HG02981 (cell line): ENCODE measurements at regions not wholly inside any gene's neighbourhood (a gene's known extent, or its start where the extent isn't known, plus 50 kb on each side); places are given as distances from the start of the nearest gene placed in this dataset.
"Not testable (repeated sequence)": the region's sequence is repeated elsewhere in the genome, so short reads cannot be mapped to it uniquely, and the experiment has no call there.

Source experiments
- ATAC-seq: cut with Tn5 transposase; IDR thresholded peaks from one replicate; pipeline ENCODE4 v1.9.1; 2021; ENCODE audit warnings: mild to moderate bottlenecking, moderate library complexity; ENCODE audit not compliant: unreplicated experiment

DNA sequence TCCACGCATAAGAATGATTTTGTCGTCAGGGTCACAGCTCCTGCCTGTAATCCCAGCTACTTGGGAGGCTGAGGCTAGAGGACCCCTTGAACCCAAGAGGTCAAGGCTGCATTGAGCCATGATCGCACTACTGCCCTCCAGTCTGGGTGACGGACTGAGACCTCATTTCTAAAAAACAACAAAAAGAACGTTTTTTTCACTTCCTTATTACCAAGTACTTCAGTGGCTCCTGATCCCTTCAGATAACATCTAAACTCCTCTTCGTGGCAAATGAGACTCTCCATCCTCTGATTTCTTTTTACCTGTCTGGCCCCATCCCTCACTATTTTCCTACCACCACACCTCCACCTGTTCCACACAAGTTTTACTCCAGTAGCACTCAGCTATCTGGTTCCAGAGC is 105.4 kb upstream of the TLK1 start:
- no peak for ATAC-seq

DNA sequence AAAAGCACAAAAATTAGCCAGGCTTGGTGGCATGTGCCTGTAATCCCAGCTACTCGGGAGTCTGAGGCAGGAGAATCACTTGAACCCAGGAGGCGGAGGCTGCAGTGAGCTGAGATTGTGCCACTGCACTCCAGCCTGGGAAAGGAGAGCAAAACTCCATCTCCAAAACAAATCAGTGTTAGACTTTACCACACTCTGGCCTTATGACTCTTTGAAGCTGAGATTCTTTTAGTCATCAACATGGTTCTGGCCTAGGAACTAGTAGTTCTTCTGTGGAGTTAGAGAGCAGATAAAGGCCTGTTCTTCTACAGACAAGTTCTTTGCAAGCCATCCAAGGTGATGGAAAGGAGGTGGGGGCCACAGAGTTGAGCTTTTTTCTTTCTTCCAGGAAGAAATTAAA is 100.8 kb upstream of the TLK1 start:
- not testable (repeated sequence) for ATAC-seq

DNA sequence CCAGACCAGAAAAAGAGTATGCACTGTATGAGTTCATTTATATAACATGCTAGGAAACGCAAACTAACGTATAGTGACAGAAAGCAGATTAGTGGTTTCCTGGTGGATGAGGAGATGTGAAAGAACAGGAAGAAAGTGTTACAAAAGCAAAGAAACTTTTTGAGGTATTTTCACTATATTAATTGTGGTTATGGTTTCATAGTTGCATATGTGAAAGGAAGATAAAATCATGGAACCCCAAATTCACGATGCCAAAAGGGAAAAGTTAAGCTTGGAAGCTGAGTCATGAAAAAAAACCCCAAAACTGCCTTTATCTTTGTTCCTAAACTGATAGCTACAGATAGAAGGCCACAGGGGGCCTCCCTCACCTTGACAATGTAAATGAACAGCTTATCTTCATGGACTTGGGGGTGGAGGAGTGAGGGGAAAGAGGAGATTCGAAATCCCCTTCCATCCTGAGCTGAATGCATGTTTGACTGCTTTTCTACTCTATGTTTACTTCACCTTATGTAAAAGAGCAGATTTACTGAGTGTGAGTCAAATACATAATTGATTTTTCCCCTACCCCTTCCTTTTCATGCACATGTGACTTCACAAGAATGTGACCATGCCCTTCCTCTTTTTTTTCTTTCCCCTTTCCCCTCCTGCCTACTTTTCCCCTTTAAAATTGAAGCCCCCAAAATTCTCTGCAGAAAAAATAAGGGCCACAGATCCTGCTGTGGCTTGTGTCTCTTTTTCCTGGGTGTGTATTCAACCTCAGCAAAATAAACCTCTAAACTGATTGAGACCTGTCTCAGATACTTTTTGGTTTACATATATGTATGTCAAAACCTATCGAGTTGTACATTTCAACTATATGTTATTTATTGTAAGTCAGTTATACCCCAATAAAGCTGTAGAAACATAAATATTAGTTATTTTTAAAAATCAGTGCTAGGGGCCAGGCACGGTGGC is 100.1 kb upstream of the TLK1 start:
- no peak for ATAC-seq

DNA sequence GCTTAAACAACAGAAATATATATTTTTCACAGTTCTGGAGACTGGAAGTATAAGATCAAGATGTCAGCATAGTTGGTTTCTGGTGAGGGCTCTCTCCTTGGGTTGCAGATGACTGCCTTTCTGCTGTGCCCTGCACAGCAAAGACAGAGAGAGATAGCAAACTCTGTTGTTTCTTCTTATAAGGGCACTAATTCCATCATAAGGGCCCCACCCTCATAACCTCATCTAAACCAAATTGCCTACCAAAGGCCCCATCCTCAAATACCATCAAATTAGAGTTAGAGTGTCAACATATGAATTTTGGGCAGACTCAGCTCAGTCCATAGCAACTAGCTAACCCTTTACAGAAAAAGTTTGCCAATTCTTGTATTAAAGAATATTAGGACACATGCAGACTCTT is 94.0 kb upstream of the TLK1 start:
- ATAC-seq = no peak

DNA sequence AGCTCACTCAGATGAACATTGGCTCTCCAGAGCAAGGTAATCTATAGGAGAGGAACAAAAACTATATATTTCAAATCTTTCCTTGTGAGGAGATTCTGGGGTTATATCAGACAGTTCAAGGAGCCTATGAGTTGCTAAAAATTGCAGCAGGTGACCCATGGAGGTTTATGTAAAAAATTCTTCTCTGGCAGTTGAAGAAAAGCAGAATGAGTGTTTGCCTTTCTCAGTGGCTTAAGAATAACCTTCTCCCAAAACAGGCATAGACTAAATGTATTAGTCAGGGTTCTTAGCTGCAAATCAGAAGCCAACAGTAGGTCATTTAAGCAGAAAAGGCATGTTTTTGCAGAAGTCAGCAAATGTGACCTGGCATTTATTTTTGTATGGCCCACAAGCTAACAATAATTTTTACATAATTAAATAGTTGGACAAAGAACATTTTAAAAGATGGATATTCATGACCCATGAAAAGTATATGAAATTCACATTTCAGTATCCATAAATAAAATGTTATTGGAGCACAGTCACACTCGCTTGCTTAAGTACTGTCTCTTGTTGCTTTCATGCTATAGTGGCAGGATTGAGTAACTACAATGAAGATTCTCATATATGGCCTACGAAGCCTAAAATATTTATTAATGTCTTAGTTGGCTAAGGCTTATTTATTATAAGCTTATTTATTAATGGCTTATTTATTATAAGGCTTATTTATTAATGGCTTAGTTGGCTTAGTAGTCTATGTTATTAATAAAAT is 93.4 kb upstream of the TLK1 start:
- ATAC-seq = no peak

DNA sequence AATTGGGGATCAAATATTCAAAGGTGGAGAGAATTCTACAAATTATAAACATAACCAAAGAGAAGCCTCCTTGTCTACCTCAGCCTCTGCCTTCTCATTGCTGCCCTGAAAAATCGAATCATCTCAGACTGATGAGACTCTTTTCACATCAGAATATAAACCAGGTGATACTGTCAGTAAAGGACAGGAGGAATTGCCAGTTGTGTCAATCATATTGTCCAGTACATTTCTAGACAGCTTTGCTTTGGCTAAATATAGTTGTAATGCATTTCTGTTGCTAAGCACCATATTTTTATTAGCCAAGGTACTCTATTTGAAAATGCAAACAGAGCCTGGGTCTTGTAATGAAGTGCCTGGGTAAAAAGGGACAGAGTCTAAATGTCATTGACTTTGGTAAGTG is 92.6 kb upstream of the TLK1 start:
- ATAC-seq = no peak

DNA sequence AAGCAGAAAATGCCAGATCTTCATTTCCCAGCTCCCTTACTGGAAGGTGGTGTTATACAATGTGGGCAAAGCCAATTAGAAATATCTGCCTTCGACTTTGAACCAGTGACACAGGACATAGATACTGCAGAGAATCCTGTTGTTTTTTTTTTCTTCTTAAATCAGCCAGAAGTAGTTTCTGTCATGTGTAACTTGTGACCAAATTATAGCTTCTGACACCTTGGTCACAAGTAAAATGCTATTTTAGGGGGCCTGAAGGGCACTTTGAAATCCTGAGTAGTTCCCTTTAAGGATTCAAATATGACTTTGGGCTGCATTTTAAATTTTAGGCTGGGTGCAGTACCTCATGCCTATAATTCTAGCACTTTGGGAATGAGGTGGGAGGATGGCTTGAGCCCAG is 89.0 kb upstream of the TLK1 start:
- ATAC-seq = no peak

DNA sequence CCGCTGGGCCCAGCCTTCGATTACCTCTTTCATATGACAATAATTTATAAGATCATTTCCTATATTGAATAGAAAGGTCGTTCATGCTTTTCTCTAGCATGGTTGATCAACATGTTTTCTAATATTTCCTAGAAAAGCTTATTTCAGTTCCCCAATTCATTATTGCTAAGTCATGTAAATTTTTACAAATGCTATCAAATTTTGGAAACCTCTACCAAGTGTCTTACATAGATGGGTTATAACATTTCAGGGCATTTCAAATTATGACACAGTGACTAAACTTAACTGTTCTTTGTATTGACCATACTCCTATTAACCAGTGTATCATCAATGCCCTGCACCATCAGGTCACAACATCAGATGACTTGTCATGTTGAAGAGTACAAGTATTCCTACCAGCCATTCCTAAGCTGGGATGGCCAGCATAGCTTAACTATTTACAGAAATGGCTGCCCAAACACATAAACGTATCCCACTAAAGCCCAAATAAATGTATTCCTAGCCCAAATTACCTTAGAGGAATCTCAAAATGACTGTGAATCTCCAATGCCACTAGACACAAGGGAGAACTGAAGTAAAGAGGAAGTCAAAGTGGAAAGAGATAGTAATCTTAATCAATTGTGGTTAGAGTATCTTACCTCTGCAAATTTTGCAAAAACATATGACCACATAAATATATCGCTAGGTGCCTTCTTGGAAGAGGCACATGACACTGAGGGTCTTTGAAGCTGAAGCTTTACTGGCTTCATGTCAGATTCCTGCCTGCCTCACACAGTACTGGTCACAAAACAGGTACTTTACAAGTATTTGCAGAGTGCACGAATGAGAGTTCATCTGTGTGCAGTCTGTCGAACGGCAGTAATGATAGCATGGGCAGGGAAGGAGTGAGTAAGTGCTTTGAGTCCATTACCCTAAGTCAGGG is 87.3 kb upstream of the TLK1 start:
- no peak for ATAC-seq

DNA sequence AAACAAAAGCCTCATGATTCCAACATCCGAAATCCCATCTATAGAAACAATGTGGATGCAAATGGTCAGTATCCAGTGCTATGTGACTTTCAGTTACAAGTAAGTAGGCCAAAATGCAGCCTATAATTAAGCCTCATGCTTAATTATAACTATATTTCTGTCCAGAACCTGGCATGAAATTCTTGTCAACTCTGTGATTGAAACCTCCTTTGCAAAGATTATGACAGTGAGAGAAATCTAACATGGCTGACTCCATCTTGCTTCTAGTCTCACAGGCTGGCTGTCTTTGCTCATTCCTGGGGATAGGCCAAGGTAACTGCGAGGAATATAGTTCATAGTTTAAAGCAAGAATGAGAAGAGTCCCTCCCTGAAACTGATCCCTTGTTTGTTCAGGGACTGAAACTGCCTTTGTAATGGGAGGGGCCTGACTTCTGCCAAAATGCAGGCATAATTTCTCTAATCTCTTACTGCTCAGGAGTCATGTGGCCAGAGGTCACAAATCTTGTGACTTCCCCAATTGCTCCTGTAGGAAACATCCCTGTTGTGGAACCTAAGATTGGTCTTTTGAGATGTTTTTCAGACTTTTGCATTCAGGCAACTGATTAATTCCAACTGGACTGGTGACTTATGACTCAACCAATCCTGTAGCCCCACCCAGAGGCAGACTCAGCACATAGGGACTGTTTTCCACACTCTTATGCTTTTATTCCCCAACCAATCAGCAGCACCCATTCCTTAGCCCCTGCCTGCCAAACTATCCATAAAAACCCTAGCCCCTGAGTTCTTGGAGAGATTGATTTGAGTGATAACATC is 84.5 kb upstream of the TLK1 start:
- ATAC-seq = no peak

DNA sequence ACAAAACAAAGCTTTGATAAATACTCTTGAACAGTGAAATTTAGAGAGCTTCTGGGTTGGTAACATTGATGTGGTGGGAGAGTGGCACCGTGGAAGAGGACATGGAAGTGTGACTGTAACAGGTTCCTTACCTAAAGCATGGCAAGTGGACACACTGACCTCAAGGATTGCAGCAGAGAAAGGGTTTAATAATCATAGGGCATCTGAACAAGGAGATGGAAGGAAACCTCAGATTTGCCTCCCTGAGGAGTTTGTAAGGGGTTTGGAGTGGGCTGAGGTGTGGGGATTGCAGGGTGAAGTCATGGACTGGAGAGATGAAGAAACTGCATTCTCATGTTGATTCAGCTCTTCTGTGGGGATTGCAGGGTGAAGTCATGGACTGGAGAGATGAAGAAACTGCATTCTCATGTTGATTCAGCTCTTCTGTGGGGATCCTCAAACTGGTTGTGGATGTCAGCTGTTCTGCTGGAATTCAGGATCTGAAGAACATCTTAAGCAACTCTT is 83.8 kb upstream of the TLK1 start:
- ATAC-seq = no peak

DNA sequence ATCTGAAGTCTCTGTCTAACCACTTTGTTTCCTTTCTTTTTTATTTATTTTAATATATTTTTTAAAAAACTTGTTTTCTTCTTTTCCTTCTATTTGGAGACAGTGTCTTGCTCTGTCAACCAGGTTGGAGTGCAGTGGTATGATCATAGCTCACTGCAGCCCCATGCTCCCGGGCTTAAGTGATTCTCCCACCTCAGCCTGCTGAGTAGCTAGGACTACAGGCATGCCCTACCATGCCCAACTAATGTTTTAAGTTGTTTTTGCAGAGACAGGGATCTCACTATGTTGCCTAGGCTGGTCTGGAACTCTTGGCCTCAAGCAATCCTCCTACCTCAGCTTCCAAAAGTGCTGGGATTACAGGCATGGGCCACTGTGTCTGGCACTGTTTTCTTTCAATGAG is 81.1 kb upstream of the TLK1 start:
- no peak for ATAC-seq

DNA sequence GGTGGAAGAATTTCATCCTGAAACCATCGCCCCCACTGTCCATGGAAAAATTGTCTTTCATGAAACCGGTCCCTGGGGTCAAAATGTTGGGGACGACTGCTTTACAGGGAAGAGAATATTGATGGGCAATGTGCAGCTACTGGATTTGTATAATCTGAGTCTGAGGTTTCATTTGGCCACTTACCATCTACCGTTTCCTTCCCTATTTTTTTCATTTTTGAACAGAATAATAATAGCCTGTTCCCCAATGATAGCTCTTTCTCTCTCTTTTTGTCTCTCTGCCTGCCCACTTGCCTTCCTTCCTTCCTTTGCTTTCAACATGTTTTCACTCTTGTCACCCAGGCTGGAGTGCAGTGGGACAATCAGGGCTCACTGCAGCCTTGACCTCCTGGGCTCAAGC is 78.3 kb upstream of the TLK1 start:
- ATAC-seq = no peak

DNA sequence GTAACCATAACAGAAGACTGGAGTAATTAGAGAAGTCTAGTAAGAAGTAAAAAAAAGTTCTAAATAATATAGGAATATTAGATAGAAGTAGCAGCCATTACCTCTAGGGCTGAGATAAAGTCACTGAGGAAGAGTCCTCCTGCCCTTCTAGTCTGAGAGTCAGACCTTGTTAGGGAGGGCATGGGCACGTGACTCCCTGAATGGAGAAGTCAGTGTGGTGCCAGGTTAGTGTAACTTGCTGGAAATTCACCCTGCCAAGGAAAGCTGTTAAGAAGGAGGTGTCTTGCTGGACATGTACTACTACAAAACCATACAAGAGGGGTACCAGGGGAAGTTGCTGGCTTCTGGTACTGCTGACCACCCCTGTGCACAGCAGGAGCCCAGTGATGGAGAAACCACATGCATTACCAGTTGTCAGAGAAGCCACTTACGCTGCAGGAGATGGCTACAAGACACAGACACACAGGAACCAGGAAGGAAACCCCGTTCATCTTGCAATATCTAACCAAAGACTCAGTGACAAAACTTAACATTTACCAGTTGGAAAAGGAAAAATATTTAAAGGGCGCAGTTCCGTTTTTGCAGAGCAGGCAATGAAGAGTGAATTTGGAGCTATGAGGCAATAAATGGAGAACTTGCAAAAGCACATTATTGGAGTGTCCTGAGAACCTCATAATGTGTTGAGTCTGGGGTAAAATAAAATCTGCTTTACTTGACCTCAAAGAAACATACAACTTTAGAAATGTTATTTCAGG is 77.2 kb upstream of the TLK1 start:
- ATAC-seq = no peak

DNA sequence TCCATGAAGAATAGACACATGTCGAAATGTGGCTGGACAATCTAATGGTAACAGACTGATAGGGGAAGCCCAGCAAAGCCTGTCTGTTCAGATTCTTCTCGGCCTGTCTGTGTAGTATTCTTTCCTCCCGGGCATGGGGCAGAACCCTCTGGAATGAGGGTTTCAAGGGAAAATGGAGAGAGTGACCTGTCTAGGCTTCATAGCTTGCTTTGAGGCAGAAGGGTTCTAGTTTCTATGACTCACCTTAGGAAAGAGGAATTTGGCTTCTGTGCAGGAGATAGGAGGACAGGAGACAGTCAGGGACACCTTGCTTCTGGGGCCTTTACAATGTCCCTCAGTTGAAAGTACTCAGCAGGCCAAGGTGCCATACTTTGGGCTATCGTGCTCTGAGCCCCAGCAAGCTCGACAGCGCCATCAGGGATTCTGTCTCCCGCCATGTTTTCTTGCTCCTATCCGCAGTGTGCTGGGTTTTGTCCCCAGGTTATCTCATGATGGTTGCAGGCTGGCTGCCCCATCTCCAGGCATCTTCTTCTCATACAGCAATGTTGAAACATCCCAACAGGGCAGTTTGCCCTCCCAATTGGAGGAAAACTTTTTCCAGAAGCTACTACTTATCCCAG is 74.7 kb upstream of the TLK1 start:
- no peak for ATAC-seq

DNA sequence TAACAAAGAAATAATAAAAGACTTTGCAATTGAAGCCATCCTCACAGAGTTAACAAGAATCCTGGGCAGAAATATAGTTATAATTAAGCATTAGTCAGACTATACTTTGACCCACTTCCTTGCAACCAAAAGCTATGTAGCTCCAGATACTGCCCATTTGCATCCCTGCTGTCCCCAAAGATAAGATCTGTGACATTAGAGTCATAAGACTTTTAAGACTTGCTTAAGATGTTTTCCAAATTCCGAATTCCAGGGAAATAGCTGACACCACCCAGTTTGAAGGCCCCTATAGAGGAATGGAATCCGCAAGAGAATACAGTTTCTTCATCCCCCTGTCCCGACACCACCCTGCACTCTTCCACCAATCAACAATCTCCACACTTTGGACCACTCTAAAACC is 69.5 kb upstream of the TLK1 start:
- ATAC-seq = no peak

DNA sequence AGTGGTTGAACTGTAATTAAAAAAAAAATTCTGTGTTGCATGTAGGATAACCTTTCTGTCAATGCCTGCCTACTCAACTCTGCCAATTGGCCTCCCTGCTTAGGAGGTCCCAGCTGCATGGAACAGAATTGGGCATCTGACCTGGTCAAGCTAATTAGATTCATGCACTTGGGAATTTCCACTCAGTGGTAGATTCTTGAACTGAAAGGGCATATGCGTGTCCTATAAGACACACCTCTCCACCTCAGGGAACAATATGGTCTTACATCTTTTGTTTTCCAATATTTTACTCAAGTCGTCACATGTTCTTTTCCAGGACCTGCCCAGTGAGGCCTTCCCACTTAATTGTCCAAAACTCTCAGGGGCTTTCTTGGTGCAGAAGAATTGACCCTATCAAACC is 68.1 kb upstream of the TLK1 start:
- no peak for ATAC-seq

DNA sequence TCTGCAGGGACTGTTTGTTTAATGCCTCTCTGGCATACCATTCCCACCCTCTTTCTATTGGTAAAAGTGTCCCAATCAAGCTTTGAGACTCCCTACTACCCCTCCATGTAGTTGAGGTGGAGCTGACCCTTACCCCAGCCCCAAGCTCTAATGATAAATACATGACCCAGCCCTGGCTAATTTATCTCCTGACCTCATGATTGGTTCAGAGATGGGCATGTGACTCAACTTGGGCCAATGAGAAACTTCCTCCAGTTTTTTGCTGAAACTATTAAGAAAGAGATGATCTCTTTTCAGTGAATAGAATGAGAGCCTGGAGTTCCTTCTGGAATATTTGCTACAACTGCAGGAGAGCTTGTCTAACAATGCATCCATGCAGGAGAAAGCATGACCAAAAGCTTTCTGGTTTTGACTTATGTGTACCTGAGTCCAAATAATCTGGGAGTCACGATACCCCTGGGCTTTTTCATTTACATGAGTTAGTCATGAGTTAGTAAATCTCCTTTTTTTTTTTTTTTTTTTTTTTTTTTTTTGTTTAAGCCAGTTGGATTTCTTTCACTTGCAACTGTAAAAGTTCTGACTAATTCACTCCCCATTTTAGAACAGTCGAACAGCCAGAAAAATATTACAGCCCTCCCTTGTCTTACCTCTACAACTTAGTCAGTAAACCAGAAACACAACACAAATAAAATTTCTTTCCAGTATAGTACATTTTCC is 66.5 kb upstream of the TLK1 start:
- ATAC-seq = no peak

DNA sequence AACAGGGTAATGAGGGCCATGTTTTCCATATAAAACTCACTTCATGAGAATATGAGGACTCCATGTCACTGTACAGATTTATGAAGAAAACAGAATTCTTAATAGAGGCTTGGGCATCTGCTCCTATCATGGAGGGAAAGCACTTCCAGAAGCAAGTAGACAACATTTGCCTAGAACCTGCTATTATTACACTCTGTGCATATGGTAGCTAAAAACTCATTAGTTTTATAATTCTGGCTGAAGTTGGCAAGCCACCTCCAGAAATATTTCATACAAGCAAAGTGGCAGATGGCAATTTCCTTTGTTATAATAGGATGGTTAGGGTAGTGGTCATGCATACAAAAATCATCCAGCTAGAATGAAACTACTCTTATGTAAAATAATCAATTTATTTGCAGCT is 65.8 kb upstream of the TLK1 start:
- ATAC-seq = no peak
